ENCODE measurements at regions not wholly inside any gene's neighbourhood (a gene's known extent, or its start where the extent isn't known, plus 50 kb on each side); places are given as distances from the start of the nearest gene placed in this dataset.

GRCh38 chr18:54020156-54020745 is 204.2 kb downstream of the MBD2 start:
- DNase-seq: no peak

- DNase-seq: no peak
These were observed 204.8 kb downstream of the MBD2 start for GRCh38 chr18:54019641-54020040.

- DNase-seq: no peak
These were observed 211.0 kb downstream of the MBD2 start for GRCh38 chr18:54013452-54013851.

- no peak for DNase-seq
These were observed 219.6 kb downstream of the MBD2 start for GRCh38 chr18:54004828-54005227.

- no peak for DNase-seq
These were observed 221.3 kb downstream of the MBD2 start for GRCh38 chr18:54003195-54003594.

- no peak for DNase-seq
These were observed 227.4 kb downstream of the MBD2 start for GRCh38 chr18:53997064-53997463.

GRCh38 chr18:53994016-53994415 is 230.5 kb downstream of the MBD2 start:
- no peak for DNase-seq

- DNase-seq: no peak
These were observed 232.7 kb downstream of the MBD2 start for GRCh38 chr18:53991805-53992204.

GRCh38 chr18:53991202-53991601 is 233.3 kb downstream of the MBD2 start:
- DNase-seq: no peak

- no peak for DNase-seq
These were observed 234.0 kb downstream of the MBD2 start for GRCh38 chr18:53990485-53990884.

- DNase-seq: no peak
These were observed 240.4 kb downstream of the MBD2 start for GRCh38 chr18:53984021-53984420.

GRCh38 chr18:53971331-53971730 is 253.1 kb downstream of the MBD2 start:
- DNase-seq: no peak

- no peak for DNase-seq
These were observed 271.8 kb downstream of the MBD2 start for GRCh38 chr18:53952700-53953099.

GRCh38 chr18:53950545-53950944 is 273.9 kb downstream of the MBD2 start:
- DNase-seq: no peak

- DNase-seq: no peak
These were observed 275.5 kb downstream of the MBD2 start for GRCh38 chr18:53948991-53949390.

- no peak for DNase-seq
These were observed 277.3 kb downstream of the MBD2 start for GRCh38 chr18:53947092-53947640.

GRCh38 chr18:53946594-53946993 is 277.9 kb downstream of the MBD2 start:
- no peak for DNase-seq

GRCh38 chr18:53944721-53945120 is 279.7 kb downstream of the MBD2 start:
- DNase-seq: no peak

GRCh38 chr18:53943326-53943860 is 281.1 kb downstream of the MBD2 start:
- no peak for DNase-seq

- DNase-seq: no peak
These were observed 282.7 kb downstream of the MBD2 start for GRCh38 chr18:53941601-53942338.

GRCh38 chr18:53937037-53937436 is 287.4 kb downstream of the MBD2 start:
- no peak for DNase-seq

GRCh38 chr18:53935803-53936202 is 288.7 kb downstream of the MBD2 start:
- no peak for DNase-seq

- no peak for DNase-seq
These were observed 289.1 kb downstream of the MBD2 start for GRCh38 chr18:53935399-53935798.
